Gastrocnemius medialis (tissue), 4 donors: ENCODE measurements at regions not wholly inside any gene's neighbourhood (a gene's known extent, or its start where the extent isn't known, plus 50 kb on each side); places are given as distances from the start of the nearest gene placed in this dataset.

ENCODE experiments used
- CTCF ChIP-seq, 5 experiments: fragments of 450-650 bp in 3 of 5; fragments of 200-600 bp in 2 of 5; sonication (generic) in 2 of 5; IDR thresholded peaks in 4 of 5; conservative IDR thresholded peaks in 1 of 5; 1 replicate in 4 of 5; 2 replicates in 1 of 5; pipeline ENCODE4 v1.5.1; 2016 to 2019; ENCODE audit warnings: antibody characterized with exemption in 5 of 5, mild to moderate bottlenecking in 3 of 5, moderate library complexity in 3 of 5
- POLR2A ChIP-seq, 2 donors: fragments of 450-650 bp; IDR thresholded peaks; one replicate each; pipeline ENCODE4 v1.6.1; 2017; ENCODE audit warnings: antibody characterized with exemption in 2 of 2, mild to moderate bottlenecking in 2 of 2, moderate library complexity in 2 of 2

GRCh38 chr21:41665766-41666595 is 100.9 kb downstream of the RIPK4 start:
- TF ChIP-seq CTCF (IDR thresholded peaks at IDR 0.05 in 4 of 5, conservative IDR thresholded peaks at IDR 0.05 in 1 of 5) (no peak), POLR2A (IDR thresholded peaks at IDR 0.05) (no peak)
